HEK293 (cell line): ENCODE measurements at regions not wholly inside any gene's neighbourhood (a gene's known extent, or its start where the extent isn't known, plus 50 kb on each side); places are given as distances from the start of the nearest gene placed in this dataset.

Source experiments
- CTCF ChIA-PET: fragments of 350-600 bp; formaldehyde crosslinking; extraction: SDS; loops from one replicate; lab custom pipeline; 2021; ENCODE audit warnings: antibody characterized with exemption; lab: Yijun Ruan, JAX
- POLR2A ChIA-PET: fragments of 300-600 bp; formaldehyde crosslinking; extraction: SDS; loops from one replicate; lab custom pipeline; 2020; ENCODE audit warnings: antibody characterized with exemption, inconsistent platforms; lab: Yijun Ruan, JAX
- H3K27ac ChIP-seq: fragments of 200-500 bp; sonication (Bioruptor generic); 2 replicates; pipeline ENCODE4 v1.5.1; 2014; ENCODE audit warnings: low read depth, low read length, control low read depth, inconsistent platforms; ENCODE audit errors: extremely low read depth
- H3K36me3 ChIP-seq, 2 experiments: fragments of 200-500 bp in 1 of 2; sonication (Bioruptor generic) in 1 of 2; 1 replicate in 1 of 2; 2 replicates in 1 of 2; pipeline ENCODE4 v1.5.1; 2014 to 2017; ENCODE audit warnings: inconsistent platforms in 2 of 2, low read length in 2 of 2; ENCODE audit not compliant: control insufficient read depth in 2 of 2, insufficient read depth in 1 of 2
- H3K4me1 ChIP-seq: fragments of 200-500 bp; sonication (Bioruptor generic); 2 replicates; pipeline ENCODE4 v1.5.1; 2014; ENCODE audit warnings: mild to moderate bottlenecking, low read length, inconsistent platforms; ENCODE audit not compliant: control insufficient read depth, insufficient read depth
- H3K4me3 ChIP-seq: 2 replicates; pipeline ENCODE4 v1.5.1; 2011; ENCODE audit warnings: low read depth, mild to moderate bottlenecking, control low read depth, low read length, moderate library complexity
- H3K9me3 ChIP-seq: fragments of 200-500 bp; sonication (Bioruptor generic); 2 replicates; pipeline ENCODE4 v1.5.1; 2014; ENCODE audit warnings: low read depth, low read length, inconsistent platforms; ENCODE audit not compliant: control insufficient read depth, insufficient read depth
- GFI1B ChIP-seq: fragments of 450-650 bp; formaldehyde crosslinking; IDR thresholded peaks from 2 replicates; pipeline ENCODE4 v1.5.1; 2016; ENCODE audit warnings: missing biosample characterization, missing genetic modification characterization
- KLF7 ChIP-seq: fragments of 450-650 bp; formaldehyde crosslinking; IDR thresholded peaks from 2 replicates; pipeline ENCODE4 v1.5.1; 2016; ENCODE audit warnings: missing biosample characterization, missing genetic modification characterization, borderline replicate concordance
- MEIS1 ChIP-seq: sonication (generic); formaldehyde crosslinking; IDR thresholded peaks from 2 replicates; pipeline ENCODE4 v1.8.1; 2022; ENCODE audit warnings: missing genetic modification reagents, mild to moderate bottlenecking, borderline replicate concordance
- SCRT2 ChIP-seq: fragments of 450-650 bp; formaldehyde crosslinking; IDR thresholded peaks from 2 replicates; pipeline ENCODE4 v1.5.1; 2016; ENCODE audit warnings: missing biosample characterization, missing genetic modification characterization
- SP7 ChIP-seq: fragments of 450-650 bp; formaldehyde crosslinking; IDR thresholded peaks from 2 replicates; pipeline ENCODE4 v1.5.1; 2016; ENCODE audit warnings: missing biosample characterization, missing genetic modification characterization
- ZBTB20 ChIP-seq: fragments of 450-650 bp; formaldehyde crosslinking; IDR thresholded peaks from 2 replicates; pipeline ENCODE4 v1.5.1; 2016; ENCODE audit warnings: missing biosample characterization, missing genetic modification characterization
- ZBTB48 ChIP-seq: fragments of 450-650 bp; formaldehyde crosslinking; IDR thresholded peaks from 2 replicates; pipeline ENCODE4 v1.5.1; 2016; ENCODE audit warnings: missing biosample characterization, missing genetic modification characterization
- ZNF10 ChIP-seq: fragments of 450-650 bp; formaldehyde crosslinking; IDR thresholded peaks from 2 replicates; pipeline ENCODE4 v1.5.1; 2017; ENCODE audit warnings: missing biosample characterization, missing genetic modification characterization
- ZNF140 ChIP-seq: fragments of 450-650 bp; formaldehyde crosslinking; IDR thresholded peaks from 2 replicates; pipeline ENCODE4 v1.5.1; 2016; ENCODE audit warnings: missing biosample characterization, missing genetic modification characterization
- ZNF16 ChIP-seq: fragments of 450-650 bp; formaldehyde crosslinking; IDR thresholded peaks from 2 replicates; pipeline ENCODE4 v1.5.1; 2016; ENCODE audit warnings: low read depth, missing biosample characterization, missing genetic modification characterization
- ZNF169 ChIP-seq: fragments of 450-650 bp; formaldehyde crosslinking; IDR thresholded peaks from 2 replicates; pipeline ENCODE4 v1.5.1; 2016; ENCODE audit warnings: missing biosample characterization, missing genetic modification characterization
- ZNF19 ChIP-seq: fragments of 450-650 bp; formaldehyde crosslinking; IDR thresholded peaks from 2 replicates; pipeline ENCODE4; 2016; ENCODE audit warnings: missing biosample characterization, missing genetic modification characterization, low read depth
- ZNF302 ChIP-seq: fragments of 450-650 bp; formaldehyde crosslinking; IDR thresholded peaks from 2 replicates; pipeline ENCODE4 v1.5.1; 2016; ENCODE audit warnings: missing biosample characterization, missing genetic modification characterization, low read depth
- ZNF416 ChIP-seq: fragments of 450-650 bp; formaldehyde crosslinking; IDR thresholded peaks from 2 replicates; pipeline ENCODE4 v1.5.1; 2016; ENCODE audit warnings: missing biosample characterization, missing genetic modification characterization
- ZNF433 ChIP-seq: fragments of 450-650 bp; formaldehyde crosslinking; IDR thresholded peaks from 2 replicates; pipeline ENCODE4 v1.5.1; 2016; ENCODE audit warnings: missing biosample characterization, missing genetic modification characterization, low read depth
- ZNF544 ChIP-seq: fragments of 450-650 bp; formaldehyde crosslinking; IDR thresholded peaks from 2 replicates; pipeline ENCODE4 v1.5.0; 2017; ENCODE audit warnings: missing biosample characterization, missing genetic modification characterization
- ZNF555 ChIP-seq: fragments of 450-650 bp; formaldehyde crosslinking; conservative IDR thresholded peaks from 2 replicates; pipeline ENCODE4 v1.5.1; 2017; ENCODE audit warnings: missing biosample characterization, mild to moderate bottlenecking, missing genetic modification characterization, inconsistent platforms
- ZNF585B ChIP-seq: fragments of 450-650 bp; formaldehyde crosslinking; IDR thresholded peaks from 2 replicates; pipeline ENCODE4 v1.5.1; 2016; ENCODE audit warnings: missing biosample characterization, missing genetic modification characterization
- ZNF624 ChIP-seq: fragments of 450-650 bp; formaldehyde crosslinking; IDR thresholded peaks from 2 replicates; pipeline ENCODE4 v1.5.1; 2017; ENCODE audit warnings: missing biosample characterization, missing genetic modification characterization
- ZNF776 ChIP-seq: fragments of 450-650 bp; formaldehyde crosslinking; IDR thresholded peaks from 2 replicates; pipeline ENCODE4 v1.5.0; 2017; ENCODE audit warnings: missing biosample characterization, missing genetic modification characterization, borderline replicate concordance
- ZSCAN16 ChIP-seq: fragments of 450-650 bp; formaldehyde crosslinking; IDR thresholded peaks from 2 replicates; pipeline ENCODE4 v1.5.1; 2016; ENCODE audit warnings: missing biosample characterization, missing genetic modification characterization
- ZXDB ChIP-seq: fragments of 450-650 bp; formaldehyde crosslinking; IDR thresholded peaks from 2 replicates; pipeline ENCODE4 v1.5.1; 2016; ENCODE audit warnings: missing biosample characterization, missing genetic modification characterization
- TF ChIP-seq, protein P1 (sequence below): fragments of 450-650 bp; formaldehyde crosslinking; IDR thresholded peaks from 2 replicates; pipeline ENCODE4 v1.5.1; 2016; ENCODE audit warnings: missing biosample characterization, missing genetic modification characterization
- TF ChIP-seq, protein P2 (sequence below): fragments of 450-650 bp; formaldehyde crosslinking; IDR thresholded peaks from 2 replicates; pipeline ENCODE4 v1.5.1; 2016; ENCODE audit warnings: missing biosample characterization, missing genetic modification characterization, low read depth
- TF ChIP-seq, protein P3 (sequence below): fragments of 450-650 bp; formaldehyde crosslinking; IDR thresholded peaks from 2 replicates; pipeline ENCODE4 v1.5.1; 2016; ENCODE audit warnings: missing biosample characterization, missing genetic modification characterization

DNA sequence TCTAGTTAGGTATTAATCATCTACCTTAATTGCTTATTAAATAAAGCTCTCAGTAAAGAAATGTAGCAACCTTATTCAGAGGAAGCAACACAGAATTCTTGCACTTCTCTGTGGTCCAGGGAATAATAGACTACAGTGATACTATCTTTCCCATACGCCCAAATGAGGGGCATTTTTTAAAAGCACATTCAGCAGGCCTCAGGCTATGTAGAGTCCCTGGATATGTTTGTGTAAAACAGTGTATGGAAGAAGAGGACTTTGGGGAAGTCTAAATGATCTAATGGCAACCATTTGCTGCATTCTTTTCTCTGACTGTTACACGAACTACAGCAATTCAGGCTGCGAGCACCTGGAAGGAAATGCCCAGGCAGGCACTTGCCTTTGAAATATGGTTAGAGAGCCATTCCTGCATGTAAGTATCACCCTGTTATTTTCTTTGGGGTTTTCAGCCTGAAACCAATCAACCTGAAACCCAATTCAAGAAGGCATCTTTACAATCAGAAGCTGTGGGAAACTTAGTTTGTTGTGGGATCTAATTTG lies 1814.7 kb upstream of the CELF4 start:
- Histone ChIP-seq H3K27ac (no peak overlapping the region), H3K4me1 (no peaks in the 10 kb centered on the region), H3K4me3 (no peak overlapping the region), H3K36me3 (no peaks in the 10 kb centered on the region), H3K9me3 (no peaks in the 10 kb centered on the region)
- POLR2A ChIA-PET = no interaction called here
- TF ChIP-seq ZNF10 (tag by site-specific recombination) (no peak), ZNF169 (no peak), SCRT2 (tag by site-specific recombination) (no peak), ZNF624 (tag by site-specific recombination) (no peak), ZNF16 (tag by site-specific recombination) (no peak), ZBTB20 (no peak), ZNF585B (no peak), ZNF19 (tag by site-specific recombination) (no peak), ZNF544 (no peak), ZNF433 (tag by site-specific recombination) (no peak), ZBTB48 (tag by site-specific recombination) (no peak), ZNF302 (tag by site-specific recombination) (no peak), ZXDB (tag by site-specific recombination) (no peak), ZNF776 (no peak), KLF7 (no peak), ZSCAN16 (tag by site-specific recombination) (no peak), ZNF140 (no peak)
- TF ChIP-seq, protein P1, sequence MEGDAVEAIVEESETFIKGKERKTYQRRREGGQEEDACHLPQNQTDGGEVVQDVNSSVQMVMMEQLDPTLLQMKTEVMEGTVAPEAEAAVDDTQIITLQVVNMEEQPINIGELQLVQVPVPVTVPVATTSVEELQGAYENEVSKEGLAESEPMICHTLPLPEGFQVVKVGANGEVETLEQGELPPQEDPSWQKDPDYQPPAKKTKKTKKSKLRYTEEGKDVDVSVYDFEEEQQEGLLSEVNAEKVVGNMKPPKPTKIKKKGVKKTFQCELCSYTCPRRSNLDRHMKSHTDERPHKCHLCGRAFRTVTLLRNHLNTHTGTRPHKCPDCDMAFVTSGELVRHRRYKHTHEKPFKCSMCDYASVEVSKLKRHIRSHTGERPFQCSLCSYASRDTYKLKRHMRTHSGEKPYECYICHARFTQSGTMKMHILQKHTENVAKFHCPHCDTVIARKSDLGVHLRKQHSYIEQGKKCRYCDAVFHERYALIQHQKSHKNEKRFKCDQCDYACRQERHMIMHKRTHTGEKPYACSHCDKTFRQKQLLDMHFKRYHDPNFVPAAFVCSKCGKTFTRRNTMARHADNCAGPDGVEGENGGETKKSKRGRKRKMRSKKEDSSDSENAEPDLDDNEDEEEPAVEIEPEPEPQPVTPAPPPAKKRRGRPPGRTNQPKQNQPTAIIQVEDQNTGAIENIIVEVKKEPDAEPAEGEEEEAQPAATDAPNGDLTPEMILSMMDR (tag by site-specific recombination) = no peak
- TF ChIP-seq, protein P2, sequence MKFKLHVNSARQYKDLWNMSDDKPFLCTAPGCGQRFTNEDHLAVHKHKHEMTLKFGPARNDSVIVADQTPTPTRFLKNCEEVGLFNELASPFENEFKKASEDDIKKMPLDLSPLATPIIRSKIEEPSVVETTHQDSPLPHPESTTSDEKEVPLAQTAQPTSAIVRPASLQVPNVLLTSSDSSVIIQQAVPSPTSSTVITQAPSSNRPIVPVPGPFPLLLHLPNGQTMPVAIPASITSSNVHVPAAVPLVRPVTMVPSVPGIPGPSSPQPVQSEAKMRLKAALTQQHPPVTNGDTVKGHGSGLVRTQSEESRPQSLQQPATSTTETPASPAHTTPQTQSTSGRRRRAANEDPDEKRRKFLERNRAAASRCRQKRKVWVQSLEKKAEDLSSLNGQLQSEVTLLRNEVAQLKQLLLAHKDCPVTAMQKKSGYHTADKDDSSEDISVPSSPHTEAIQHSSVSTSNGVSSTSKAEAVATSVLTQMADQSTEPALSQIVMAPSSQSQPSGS = no peak
- CTCF ChIA-PET = interaction anchor here (0.6 kb wide), 1 partner anchor 49 kb away, joined by 4 read pairs; no protein-coding TSS in a partner anchor

DNA sequence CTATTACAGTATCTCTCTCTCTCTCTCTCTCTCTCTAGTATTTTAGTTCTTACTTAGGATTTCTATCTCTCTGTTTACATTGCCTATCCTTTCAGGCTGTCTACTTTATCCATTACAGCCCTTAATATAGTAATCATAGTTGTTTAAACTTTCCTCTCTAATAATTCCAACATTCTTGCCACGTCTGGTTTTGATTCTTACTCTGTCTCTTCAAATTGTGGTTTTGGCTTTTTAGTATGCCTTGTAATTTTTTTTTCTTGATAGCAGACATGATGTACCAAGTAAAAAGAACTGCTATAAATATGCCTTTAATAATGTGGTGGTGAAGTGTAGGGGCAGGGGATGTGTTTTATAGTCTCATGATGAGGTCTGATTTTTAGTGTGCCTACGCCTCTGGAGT lies 1809.5 kb upstream of the CELF4 start:
- no peak overlapping the region for H3K27ac ChIP-seq
- H3K4me3 ChIP-seq = no peak overlapping the region
- ChIA-PET CTCF (no interaction called here), POLR2A (no interaction called here)
- H3K36me3 ChIP-seq = no peaks in the 10 kb centered on the region
- TF ChIP-seq SP7 (tag by site-specific recombination) (no peak), ZNF555 (tag by site-specific recombination) (no peak), MEIS1 (no peak), ZNF416 (tag by site-specific recombination) (no peak), ZNF302 (tag by site-specific recombination) (no peak), GFI1B (tag by site-specific recombination) (no peak)
- TF ChIP-seq, protein P3, sequence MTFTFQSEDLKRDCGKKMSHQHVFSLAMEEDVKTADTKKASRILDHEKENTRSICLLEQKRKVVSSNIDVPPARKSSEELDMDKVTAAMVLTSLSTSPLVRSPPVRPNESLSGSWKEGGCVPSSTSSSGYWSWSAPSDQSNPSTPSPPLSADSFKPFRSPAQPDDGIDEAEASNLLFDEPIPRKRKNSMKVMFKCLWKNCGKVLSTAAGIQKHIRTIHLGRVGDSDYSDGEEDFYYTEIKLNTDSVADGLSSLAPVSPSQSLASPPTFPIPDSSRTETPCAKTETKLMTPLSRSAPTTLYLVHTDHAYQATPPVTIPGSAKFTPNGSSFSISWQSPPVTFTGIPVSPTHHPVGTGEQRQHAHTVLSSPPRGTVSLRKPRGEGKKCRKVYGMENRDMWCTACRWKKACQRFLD = no peak
- TF ChIP-seq, all 188 proteins: peak for 0
- no peaks in the 10 kb centered on the region for H3K9me3 ChIP-seq
- H3K4me1 ChIP-seq = no peaks in the 10 kb centered on the region
